GM18526 (cell line): ENCODE measurements at regions not wholly inside any gene's neighbourhood (a gene's known extent, or its start where the extent isn't known, plus 50 kb on each side); places are given as distances from the start of the nearest gene placed in this dataset.

Experiments
- POLR2A ChIP-seq: IDR thresholded peaks from 3 replicates; pipeline ENCODE4 v1.6.1; 2011; ENCODE audit not compliant: insufficient read length; ENCODE audit errors: extremely low read depth

GRCh38 chr7:25279705-25280104 lies 51.4 kb upstream of the NPVF start:
- no peak for TF ChIP-seq POLR2A

GRCh38 chr7:25280181-25280580 lies 51.9 kb upstream of the NPVF start:
- no peak for TF ChIP-seq POLR2A

GRCh38 chr7:25282194-25282593 lies 53.9 kb upstream of the NPVF start:
- TF ChIP-seq POLR2A = no peak

- TF ChIP-seq POLR2A = no peak
These were observed 58.5 kb upstream of the NPVF start for GRCh38 chr7:25286756-25287155.

GRCh38 chr7:25287291-25287690 lies 59.0 kb upstream of the NPVF start:
- no peak for TF ChIP-seq POLR2A

- no peak for TF ChIP-seq POLR2A
These were observed 60.4 kb upstream of the NPVF start for GRCh38 chr7:25288556-25289307.

GRCh38 chr7:25289518-25289917 lies 61.2 kb upstream of the NPVF start:
- TF ChIP-seq POLR2A = no peak

GRCh38 chr7:25294624-25295023 lies 66.3 kb upstream of the NPVF start:
- TF ChIP-seq POLR2A = no peak

GRCh38 chr7:25295387-25295786 lies 67.1 kb upstream of the NPVF start:
- no peak for TF ChIP-seq POLR2A

GRCh38 chr7:25296086-25296485 lies 67.8 kb upstream of the NPVF start:
- TF ChIP-seq POLR2A = no peak

- no peak for TF ChIP-seq POLR2A
These were observed 69.0 kb upstream of the NPVF start for GRCh38 chr7:25297278-25297677.

GRCh38 chr7:25303281-25304181 lies 75.2 kb upstream of the NPVF start:
- no peak for TF ChIP-seq POLR2A

GRCh38 chr7:25304691-25305090 lies 76.4 kb upstream of the NPVF start:
- TF ChIP-seq POLR2A = no peak

- no peak for TF ChIP-seq POLR2A
These were observed 77.5 kb upstream of the NPVF start for GRCh38 chr7:25305831-25306230.

- TF ChIP-seq POLR2A = no peak
These were observed 79.3 kb upstream of the NPVF start for GRCh38 chr7:25307624-25308023.

GRCh38 chr7:25308246-25308645 lies 80.0 kb upstream of the NPVF start:
- TF ChIP-seq POLR2A = no peak

GRCh38 chr7:25308906-25309705 lies 80.8 kb upstream of the NPVF start:
- no peak for TF ChIP-seq POLR2A
